Esophagus squamous epithelium (tissue), 4 donors: ENCODE measurements at regions not wholly inside any gene's neighbourhood (a gene's known extent, or its start where the extent isn't known, plus 50 kb on each side); places are given as distances from the start of the nearest gene placed in this dataset.

Experiments
- CTCF ChIP-seq, 6 experiments: fragments of 450-650 bp in 4 of 6; fragments of 200-600 bp in 2 of 6; sonication (generic) in 2 of 6; IDR thresholded peaks; one replicate each; pipeline ENCODE4 v1.5.1; 2016 to 2019; ENCODE audit warnings: antibody characterized with exemption in 6 of 6, mild to moderate bottlenecking in 4 of 6, moderate library complexity in 4 of 6
- POLR2A ChIP-seq, 4 donors: fragments of 450-650 bp; IDR thresholded peaks; one replicate each; pipeline ENCODE4 v1.6.1; 2017; ENCODE audit warnings: antibody characterized with exemption in 4 of 4, mild to moderate bottlenecking in 4 of 4, moderate library complexity in 3 of 4

- TF ChIP-seq CTCF (IDR thresholded peaks at IDR 0.05) = no peak
- no peak for TF ChIP-seq POLR2A (IDR thresholded peaks at IDR 0.05)
Observed at GRCh38 chr7:12864470-12865046, 177.1 kb downstream of the ARL4A start.
